ENCODE measurements at regions not wholly inside any gene's neighbourhood (a gene's known extent, or its start where the extent isn't known, plus 50 kb on each side); places are given as distances from the start of the nearest gene placed in this dataset.

- TF ChIP-seq, protein P1, sequence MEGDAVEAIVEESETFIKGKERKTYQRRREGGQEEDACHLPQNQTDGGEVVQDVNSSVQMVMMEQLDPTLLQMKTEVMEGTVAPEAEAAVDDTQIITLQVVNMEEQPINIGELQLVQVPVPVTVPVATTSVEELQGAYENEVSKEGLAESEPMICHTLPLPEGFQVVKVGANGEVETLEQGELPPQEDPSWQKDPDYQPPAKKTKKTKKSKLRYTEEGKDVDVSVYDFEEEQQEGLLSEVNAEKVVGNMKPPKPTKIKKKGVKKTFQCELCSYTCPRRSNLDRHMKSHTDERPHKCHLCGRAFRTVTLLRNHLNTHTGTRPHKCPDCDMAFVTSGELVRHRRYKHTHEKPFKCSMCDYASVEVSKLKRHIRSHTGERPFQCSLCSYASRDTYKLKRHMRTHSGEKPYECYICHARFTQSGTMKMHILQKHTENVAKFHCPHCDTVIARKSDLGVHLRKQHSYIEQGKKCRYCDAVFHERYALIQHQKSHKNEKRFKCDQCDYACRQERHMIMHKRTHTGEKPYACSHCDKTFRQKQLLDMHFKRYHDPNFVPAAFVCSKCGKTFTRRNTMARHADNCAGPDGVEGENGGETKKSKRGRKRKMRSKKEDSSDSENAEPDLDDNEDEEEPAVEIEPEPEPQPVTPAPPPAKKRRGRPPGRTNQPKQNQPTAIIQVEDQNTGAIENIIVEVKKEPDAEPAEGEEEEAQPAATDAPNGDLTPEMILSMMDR (conservative IDR thresholded peaks at IDR 0.05) = no peak
- no peak for TF ChIP-seq EZH2 (IDR thresholded peaks at IDR 0.05; ENCODE audit: low read depth)
These were observed 64.5 kb upstream of the PRRC2C start for GRCh38 chr1:171420810-171421209.

Data from PC-9 (cell line).